ENCODE measurements at regions not wholly inside any gene's neighbourhood (a gene's known extent, or its start where the extent isn't known, plus 50 kb on each side); places are given as distances from the start of the nearest gene placed in this dataset.
A peak's percentile ranks its signal among the peaks of the same experiment; 100 is the strongest.

DNA sequence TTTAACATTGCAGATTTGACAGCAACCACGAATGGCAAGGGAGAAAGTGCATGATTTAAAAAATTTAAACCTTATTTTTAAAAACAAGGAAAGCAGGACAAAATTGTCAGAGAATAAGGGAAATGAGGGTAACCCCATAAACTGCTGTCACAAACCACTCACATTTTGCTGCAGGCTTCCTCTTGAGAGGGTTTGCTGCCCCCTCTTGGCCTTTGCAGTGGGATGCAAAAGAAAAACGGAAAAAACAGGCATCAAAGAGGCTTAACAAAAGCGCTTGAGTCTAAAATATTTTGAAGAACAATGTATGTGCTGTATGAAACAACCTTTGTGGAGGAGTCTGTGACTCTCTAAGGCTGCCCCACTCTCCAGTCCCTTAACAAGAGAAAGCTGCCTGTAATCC, 91.6 kb downstream of the TMX3 start:
- DNase-seq (ENCODE audit: low read depth in 2 of 2): peak in 1 of 2 donors; percentile 2

DNA sequence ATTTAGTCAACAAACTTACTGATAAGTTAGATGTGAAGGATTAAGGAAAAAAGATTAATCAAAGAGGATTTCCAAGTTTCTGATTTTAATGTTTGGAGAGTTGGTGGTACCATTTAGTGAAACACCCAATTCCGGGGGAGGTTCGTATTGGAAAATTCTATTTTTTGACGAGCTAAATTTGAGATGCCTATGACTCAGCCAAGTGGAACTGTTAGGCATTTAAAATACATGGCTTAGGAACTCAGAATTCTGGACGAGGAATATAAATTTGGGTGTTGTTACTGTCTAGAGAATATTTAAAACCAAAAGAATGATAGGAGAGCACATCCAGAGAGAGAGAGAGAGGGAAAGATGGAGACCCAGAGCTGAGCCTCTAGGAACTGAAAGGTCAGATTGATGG, 103.6 kb downstream of the TMX3 start:
- no peak for DNase-seq (ENCODE audit: low read depth in 2 of 2)

GRCh38 chr18:68608851-68609490, 105.9 kb downstream of the TMX3 start:
- DNase-seq (ENCODE audit: low read depth in 2 of 2): no peak

DNA sequence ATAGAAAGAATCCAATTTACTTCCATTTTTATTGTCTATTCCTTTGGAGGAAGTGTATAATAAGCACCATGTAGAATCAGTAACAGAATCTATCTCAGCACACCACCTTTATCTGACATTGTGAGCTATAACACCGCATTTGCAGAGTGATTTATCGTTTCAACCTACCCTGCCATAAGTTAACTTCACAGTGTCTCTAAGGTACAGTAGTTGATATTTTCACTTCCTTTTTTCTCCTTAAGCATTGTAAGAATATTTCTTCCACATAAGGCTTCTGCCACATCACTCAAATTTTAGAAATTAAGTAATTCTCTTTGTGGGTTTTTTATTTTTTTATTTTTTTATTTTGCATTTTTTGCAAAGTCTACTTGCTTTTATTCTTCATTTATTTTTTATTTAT, 107.1 kb downstream of the TMX3 start:
- DNase-seq (ENCODE audit: low read depth in 2 of 2): no peak

DNA sequence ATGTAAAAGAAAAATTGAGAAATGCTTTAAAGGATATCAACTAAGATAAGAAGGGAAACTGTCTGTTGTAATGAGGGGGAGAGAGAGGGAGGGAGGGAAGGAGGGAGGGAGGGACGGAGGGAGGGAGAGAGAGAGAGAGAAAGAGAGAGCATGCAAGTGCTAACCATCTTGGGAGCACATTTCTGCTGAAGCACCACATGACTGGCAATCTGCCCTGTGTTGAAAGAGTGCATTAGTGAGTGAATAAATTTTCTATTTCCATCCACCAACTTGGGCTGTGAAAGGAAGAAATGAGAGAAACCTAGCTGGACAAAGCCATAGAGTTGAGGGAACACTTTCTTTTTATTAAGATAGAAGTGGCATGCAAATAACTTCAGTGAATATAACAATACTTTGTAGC, 110.7 kb downstream of the TMX3 start:
- no peak for DNase-seq (ENCODE audit: low read depth in 2 of 2)

DNA sequence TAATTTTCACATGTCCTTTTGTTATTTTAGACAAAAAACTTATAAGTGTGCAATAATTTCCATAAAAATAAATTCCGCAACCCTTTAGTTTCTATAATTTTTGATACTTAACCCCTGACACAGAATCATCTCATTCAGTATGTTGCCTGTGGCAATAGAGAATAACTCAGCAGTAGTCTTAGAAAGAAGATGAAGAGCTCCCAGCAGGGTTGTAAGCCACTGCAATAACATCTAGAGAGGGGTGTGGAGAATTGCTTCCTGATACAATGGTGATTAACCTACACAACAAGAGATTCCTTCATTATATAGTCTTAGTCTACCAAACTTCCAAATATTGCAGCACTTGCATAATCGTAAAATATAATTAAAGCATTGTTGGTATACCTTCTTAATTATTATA, 118.9 kb downstream of the TMX3 start:
- DNase-seq (ENCODE audit: low read depth in 2 of 2): no peak

DNA sequence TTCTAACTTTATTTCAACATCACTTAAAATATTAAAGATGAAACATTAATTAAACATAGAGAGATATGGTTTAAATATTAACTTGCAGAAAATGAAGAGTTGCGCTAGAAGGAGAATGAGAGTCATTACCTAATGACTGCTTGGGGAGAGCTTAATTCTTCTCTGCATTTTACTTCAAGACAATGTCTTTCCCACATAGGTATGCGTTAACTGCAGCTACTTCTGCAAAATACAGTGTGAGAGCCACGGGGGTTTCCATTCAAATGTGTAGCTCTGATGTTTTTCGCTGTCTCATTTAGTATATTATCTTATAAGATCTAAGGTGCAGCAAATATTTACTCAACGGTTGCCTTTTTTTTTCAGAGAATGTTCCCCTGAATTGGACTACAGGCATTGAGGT, 126.7 kb downstream of the TMX3 start:
- no peak for DNase-seq (ENCODE audit: low read depth in 2 of 2)

DNA sequence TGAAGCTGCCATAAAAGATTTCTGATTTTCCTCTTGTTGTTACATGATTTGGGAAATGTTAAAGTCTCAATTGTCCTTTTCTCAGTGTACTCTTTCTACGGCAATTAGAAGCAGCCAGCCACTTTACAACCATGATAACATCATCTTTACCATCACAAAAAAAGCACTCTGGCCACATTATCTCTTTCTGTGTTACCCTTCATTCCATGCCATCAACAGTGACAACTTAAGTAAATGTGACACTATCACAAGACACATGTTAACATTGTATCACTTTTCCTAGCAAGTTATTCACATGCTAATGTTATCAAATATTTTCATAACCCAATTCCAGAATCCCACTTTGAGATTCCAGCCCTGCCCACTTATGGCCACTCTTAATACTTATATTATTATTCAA, 131.2 kb downstream of the TMX3 start:
- no peak for DNase-seq (ENCODE audit: low read depth in 2 of 2)

- no peak for DNase-seq (ENCODE audit: low read depth in 2 of 2)
Observed at GRCh38 chr18:68574311-68574710, 140.6 kb downstream of the TMX3 start.

- no peak for DNase-seq (ENCODE audit: low read depth in 2 of 2)
Observed at GRCh38 chr18:68569936-68570335, 145.0 kb downstream of the TMX3 start.

- no peak for DNase-seq (ENCODE audit: low read depth in 2 of 2)
Observed at GRCh38 chr18:68568364-68569155, 146.3 kb downstream of the TMX3 start.

DNA sequence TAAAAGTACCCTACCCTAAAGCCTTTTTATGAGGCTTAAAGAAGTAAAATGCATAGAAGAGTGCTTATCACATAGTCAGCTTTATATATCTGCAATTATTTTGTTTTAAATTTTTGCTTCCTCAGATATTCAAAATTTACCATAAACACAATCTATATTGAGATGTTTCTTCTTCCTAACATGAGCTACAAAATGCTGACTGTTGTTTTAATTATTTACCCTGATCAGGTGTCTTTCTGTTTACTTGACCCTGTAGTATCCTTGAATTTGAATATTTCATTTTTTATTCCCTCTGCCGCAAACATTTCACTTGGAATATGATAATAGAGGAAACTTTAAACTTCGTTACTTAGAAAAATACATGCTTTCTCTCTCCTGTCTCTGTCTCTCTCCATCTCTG, 147.9 kb downstream of the TMX3 start:
- DNase-seq (ENCODE audit: low read depth in 2 of 2): no peak

GRCh38 chr18:68564961-68565360, 149.9 kb downstream of the TMX3 start:
- DNase-seq (ENCODE audit: low read depth in 2 of 2): no peak

- DNase-seq (ENCODE audit: low read depth in 2 of 2): no peak
Observed at GRCh38 chr18:68564351-68564750, 150.6 kb downstream of the TMX3 start.

DNA sequence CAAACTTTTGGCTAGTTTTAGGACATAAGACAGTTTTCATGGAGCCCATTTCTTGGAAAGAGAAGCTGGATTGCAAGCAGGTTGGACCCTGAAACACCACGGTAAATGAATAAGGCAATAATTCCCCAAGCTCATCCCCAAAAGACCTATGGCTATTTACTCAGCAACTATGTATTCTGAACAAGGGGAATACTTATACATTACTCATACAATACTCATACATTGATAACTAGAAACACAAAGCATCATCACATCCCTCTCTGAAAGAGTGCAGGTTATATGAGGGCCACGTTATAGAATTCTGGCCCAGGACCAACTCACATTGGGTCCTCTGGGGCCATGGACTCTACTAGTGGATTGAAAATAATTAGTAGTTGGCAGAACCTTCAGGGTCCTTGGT, 154.8 kb downstream of the TMX3 start:
- DNase-seq (ENCODE audit: low read depth in 2 of 2): no peak

DNA sequence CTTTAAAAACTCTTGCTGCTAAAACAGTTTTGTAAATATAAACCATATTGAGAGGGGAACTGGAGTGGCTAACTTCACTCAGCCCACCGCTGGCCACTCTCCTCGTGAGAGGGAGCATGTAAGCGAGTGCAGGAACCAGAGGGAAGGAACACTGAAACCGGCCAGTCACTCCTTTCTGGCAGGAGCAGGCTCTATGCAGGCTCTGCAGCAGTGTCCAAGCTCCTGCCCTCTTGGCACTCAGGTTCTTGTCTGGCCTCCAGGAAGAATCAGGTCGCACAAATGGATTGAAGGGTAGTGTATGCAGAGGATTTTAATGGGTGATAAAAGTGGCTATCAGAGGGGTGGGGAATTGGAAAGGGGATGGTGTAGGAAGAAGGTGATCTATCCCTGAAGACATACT, 157.7 kb downstream of the TMX3 start:
- DNase-seq (ENCODE audit: low read depth in 2 of 2): no peak

DNA sequence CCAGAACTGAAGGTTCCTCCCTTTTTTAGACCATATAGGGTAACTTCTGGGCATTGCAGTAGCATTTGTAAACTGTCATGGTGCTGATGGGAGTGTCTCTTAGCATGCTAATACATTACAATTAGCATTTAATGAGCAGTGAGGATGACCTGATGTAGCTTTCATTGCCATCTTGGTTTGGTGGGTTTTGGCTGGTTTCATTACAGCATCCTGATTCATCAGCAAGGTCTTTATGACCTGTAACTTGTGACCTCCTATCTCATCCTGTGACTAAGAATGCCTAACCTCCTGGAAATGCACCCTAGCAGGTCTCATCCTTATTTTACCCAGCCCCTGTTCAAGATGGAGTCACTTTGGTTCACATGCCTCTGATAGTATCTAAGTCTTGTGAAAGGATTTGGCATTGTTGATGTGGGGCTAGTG, 159.0 kb downstream of the TMX3 start:
- no peak for DNase-seq (ENCODE audit: low read depth in 2 of 2)

GRCh38 chr18:68548904-68549870, 165.7 kb downstream of the TMX3 start:
- DNase-seq (ENCODE audit: low read depth in 2 of 2): no peak

DNA sequence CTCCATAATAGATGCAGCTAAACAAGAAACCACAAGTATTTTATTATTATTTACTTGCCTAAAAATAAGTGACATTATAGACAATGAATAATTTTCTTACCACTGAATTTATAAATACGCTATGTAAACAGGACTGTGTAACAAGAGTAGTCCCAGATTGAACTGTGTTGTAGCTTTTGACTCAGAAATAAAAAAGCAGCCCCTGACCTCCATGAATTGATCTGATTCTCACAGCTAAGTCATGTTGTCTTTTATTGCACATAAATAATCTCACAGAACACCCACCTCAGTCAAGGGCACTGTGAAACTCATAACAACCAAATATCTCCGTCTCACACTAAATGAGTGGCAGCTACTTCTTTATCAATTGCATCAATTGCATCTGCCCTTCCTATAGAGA, 171.6 kb downstream of the TMX3 start:
- no peak for DNase-seq (ENCODE audit: low read depth in 2 of 2)

- no peak for DNase-seq (ENCODE audit: low read depth in 2 of 2)
Observed at GRCh38 chr18:68542846-68543245, 172.1 kb downstream of the TMX3 start.

- DNase-seq (ENCODE audit: low read depth in 2 of 2): no peak
Observed at GRCh38 chr18:68533641-68534040, 181.3 kb downstream of the TMX3 start.

GRCh38 chr18:68532328-68532885, 182.5 kb downstream of the TMX3 start:
- no peak for DNase-seq (ENCODE audit: low read depth in 2 of 2)

All from stimulated activated CD4-positive, alpha-beta T cell treated with anti-CD3 and anti-CD28 coated beads, Interleukin-4, amount 100 ng/mL, for 48 hours (primary cell).